ENCODE measurements at regions not wholly inside any gene's neighbourhood (a gene's known extent, or its start where the extent isn't known, plus 50 kb on each side); places are given as distances from the start of the nearest gene placed in this dataset.

GRCh38 chr3:135565546-135565945 lies 400.0 kb upstream of the PPP2R3A start:
- TF ChIP-seq EZH2phosphoT487 (IDR thresholded peaks at IDR 0.05; ENCODE audit: borderline replicate concordance) (no peak), CTCF (conservative IDR thresholded peaks at IDR 0.05; ENCODE audit: low read length) (no peak)
- Histone ChIP-seq H3K27me3 (ENCODE audit: insufficient read depth, low read length, poor library complexity, severe bottlenecking) (no peaks in the 10 kb centered on the region), H3K79me2 (ENCODE audit: insufficient read depth, low read length) (no peaks in the 10 kb centered on the region), H3F3A (ENCODE audit: low read depth) (no peaks in the 10 kb centered on the region), H3K9me2 (replicated peaks; ENCODE audit: low read depth, low read length) (no peaks in the 10 kb centered on the region), H3K4me2 (ENCODE audit: low read depth, low read length, poor library complexity, severe bottlenecking) (no peak overlapping the region), H3K9me3 (ENCODE audit: insufficient read depth, low read depth, low read length) (no peaks in the 10 kb centered on the region), H3K4me3 (ENCODE audit: low read length, poor library complexity, severe bottlenecking) (no peak overlapping the region), H3K36me3 (ENCODE audit: insufficient read depth, low read length) (no peaks in the 10 kb centered on the region), H3K9ac (ENCODE audit: low read depth, low read length, poor library complexity, severe bottlenecking) (no peak overlapping the region), H4K20me1 (ENCODE audit: insufficient read depth, low read length, poor library complexity, severe bottlenecking) (no peaks in the 10 kb centered on the region), H2AFZ (ENCODE audit: low read length) (no peak overlapping the region), H3K4me1 (ENCODE audit: insufficient read depth, low read length, poor library complexity, severe bottlenecking) (no peaks in the 10 kb centered on the region)

DNA sequence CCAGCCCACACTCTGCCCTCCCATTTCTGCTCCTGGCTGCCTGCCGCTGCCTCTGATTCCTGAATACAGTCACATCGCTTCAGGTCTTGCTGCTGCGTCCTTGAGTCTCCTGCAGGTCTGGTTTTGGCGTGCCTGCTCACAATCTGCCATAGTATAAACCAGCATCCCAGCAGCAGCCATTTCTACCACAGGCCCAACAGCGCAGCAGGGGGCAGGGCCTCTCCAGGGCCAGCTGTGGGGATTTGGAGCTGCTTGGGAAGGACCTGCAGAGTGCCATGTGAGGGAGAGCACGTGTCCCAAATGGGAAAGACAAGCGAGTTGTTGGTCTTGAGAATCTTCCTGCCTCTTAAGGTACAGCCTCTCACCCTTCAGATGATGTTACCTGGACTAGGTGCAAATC lies 398.3 kb upstream of the PPP2R3A start:
- Histone ChIP-seq H3K9ac (ENCODE audit: low read depth, low read length, poor library complexity, severe bottlenecking) (no peak overlapping the region), H3K27me3 (ENCODE audit: insufficient read depth, low read length, poor library complexity, severe bottlenecking) (no peaks in the 10 kb centered on the region), H3K36me3 (ENCODE audit: insufficient read depth, low read length) (no peaks in the 10 kb centered on the region), H3K9me3 (ENCODE audit: insufficient read depth, low read depth, low read length) (no peaks in the 10 kb centered on the region), H3F3A (ENCODE audit: low read depth) (no peaks in the 10 kb centered on the region), H3K79me2 (ENCODE audit: insufficient read depth, low read length) (no peaks in the 10 kb centered on the region), H3K9me2 (replicated peaks; ENCODE audit: low read depth, low read length) (no peaks in the 10 kb centered on the region), H2AFZ (ENCODE audit: low read length) (no peak overlapping the region), H3K4me2 (ENCODE audit: low read depth, low read length, poor library complexity, severe bottlenecking) (no peak overlapping the region), H3K4me1 (ENCODE audit: insufficient read depth, low read length, poor library complexity, severe bottlenecking) (no peaks in the 10 kb centered on the region), H4K20me1 (ENCODE audit: insufficient read depth, low read length, poor library complexity, severe bottlenecking) (no peaks in the 10 kb centered on the region), H3K4me3 (ENCODE audit: low read length, poor library complexity, severe bottlenecking) (no peak overlapping the region)
- TF ChIP-seq EZH2phosphoT487 (IDR thresholded peaks at IDR 0.05; ENCODE audit: borderline replicate concordance): no peak
- TF ChIP-seq CTCF (conservative IDR thresholded peaks at IDR 0.05; ENCODE audit: low read length): no peak

DNA sequence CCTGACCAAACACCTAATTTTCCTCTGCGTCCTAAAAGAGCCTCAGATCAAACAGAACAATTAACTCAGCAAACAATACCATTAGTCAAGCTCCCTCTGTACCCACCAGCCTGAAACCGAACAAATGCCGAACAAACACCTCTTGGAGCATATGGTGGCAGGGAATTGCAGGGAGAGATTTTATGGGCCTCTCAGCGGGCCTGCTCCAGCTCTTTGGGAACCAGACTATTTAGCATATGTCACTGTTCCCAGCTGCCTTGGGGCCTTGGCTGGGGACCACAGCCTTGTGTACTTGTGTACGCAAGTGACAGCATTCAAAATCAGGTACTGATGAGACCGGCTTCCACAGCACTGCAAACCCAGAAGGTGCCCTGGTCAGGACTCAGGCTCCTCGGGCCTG lies 388.8 kb upstream of the PPP2R3A start:
- Histone ChIP-seq H3K4me2 (ENCODE audit: low read depth, low read length, poor library complexity, severe bottlenecking) (no peak overlapping the region), H2AFZ (ENCODE audit: low read length) (no peak overlapping the region), H3K9ac (ENCODE audit: low read depth, low read length, poor library complexity, severe bottlenecking) (no peak overlapping the region), H3K9me2 (replicated peaks; ENCODE audit: low read depth, low read length) (no peaks in the 10 kb centered on the region), H3K4me1 (ENCODE audit: insufficient read depth, low read length, poor library complexity, severe bottlenecking) (no peaks in the 10 kb centered on the region), H3K9me3 (ENCODE audit: insufficient read depth, low read depth, low read length) (no peaks in the 10 kb centered on the region), H3K27me3 (ENCODE audit: insufficient read depth, low read length, poor library complexity, severe bottlenecking) (no peaks in the 10 kb centered on the region), H3F3A (ENCODE audit: low read depth) (no peaks in the 10 kb centered on the region), H3K4me3 (ENCODE audit: low read length, poor library complexity, severe bottlenecking) (no peak overlapping the region), H3K36me3 (ENCODE audit: insufficient read depth, low read length) (no peaks in the 10 kb centered on the region), H3K79me2 (ENCODE audit: insufficient read depth, low read length) (no peaks in the 10 kb centered on the region), H4K20me1 (ENCODE audit: insufficient read depth, low read length, poor library complexity, severe bottlenecking) (no peaks in the 10 kb centered on the region)
- no peak for TF ChIP-seq EZH2phosphoT487 (IDR thresholded peaks at IDR 0.05; ENCODE audit: borderline replicate concordance)
- TF ChIP-seq CTCF (conservative IDR thresholded peaks at IDR 0.05; ENCODE audit: low read length): no peak

All from Loucy (cell line).